HCT116 (cell line): ENCODE measurements at regions not wholly inside any gene's neighbourhood (a gene's known extent, or its start where the extent isn't known, plus 50 kb on each side); places are given as distances from the start of the nearest gene placed in this dataset.

Experiments
- ATAC-seq: fragments of 200-7000 bp; cut with Tn5 transposase; 2 replicates; pipeline ENCODE4 v1.9.1; 2020; ENCODE audit warnings: mild to moderate bottlenecking, moderate library complexity
- BruUV-seq: library from RNA; stranded (reverse); fragments of 400-500 nt; replicated peaks from 2 replicates; lab custom pipeline; 2021; lab: Mats Ljungman, UMichigan
- CTCF ChIA-PET: fragments of 300-600 bp; sonication (Branson Sonifier 250); formaldehyde crosslinking; loops from one replicate; lab custom pipeline; 2021; ENCODE audit warnings: antibody characterized with exemption; lab: Charles Lee
- POLR2A ChIA-PET: fragments of 300-600, 350-600 bp; sonication (Branson Sonifier 250); formaldehyde crosslinking; loops from one replicate; lab custom pipeline; 2021; ENCODE audit warnings: antibody characterized with exemption; lab: Charles Lee
- RAD21 ChIA-PET, 2 experiments: fragments of 300-600 bp; sonication (Branson Sonifier 250); formaldehyde crosslinking; loops; one replicate each; lab custom pipeline; 2023; ENCODE audit warnings: low total read pairs in 2 of 2; ENCODE audit not compliant: uncharacterized antibody in 2 of 2, unreplicated experiment in 2 of 2, low non-redundant PET in 1 of 2; lab: Charles Lee
- DNase-seq: peaks from one replicate; pipeline ENCODE4 v3.0.0-alpha.2; 2010; ENCODE audit warnings: low read depth, low spot score
- H2AFZ ChIP-seq: fragments of 200-600 bp; shearing (Covaris generic), sonication (generic); 2 replicates; pipeline ENCODE4 v1.6.1; 2017; ENCODE audit warnings: low read depth, mixed run types, mixed read lengths, antibody characterized with exemption, low read length; ENCODE audit not compliant: poor library complexity, severe bottlenecking
- H3K27ac ChIP-seq: 2 replicates; pipeline ENCODE4 v1.5.1; 2012; ENCODE audit warnings: low read depth, low read length
- H3K27me3 ChIP-seq: fragments of 200-600 bp; sonication (generic); 2 replicates; pipeline ENCODE4 v1.6.1; 2016; ENCODE audit warnings: mixed run types, low read length, mixed read lengths; ENCODE audit not compliant: insufficient read depth
- H3K36me3 ChIP-seq, 2 experiments: fragments of 200-500 bp in 1 of 2; fragments of 200-600 bp in 1 of 2; sonication (Bioruptor generic) in 1 of 2; sonication (generic) in 1 of 2; 2 replicates each; pipeline versions ENCODE4 v1.5.1 to v1.6.1; 2014 to 2016; ENCODE audit warnings: low read length in 2 of 2, inconsistent platforms in 1 of 2, mixed read lengths in 1 of 2, mixed run types in 1 of 2; ENCODE audit not compliant: insufficient read depth in 2 of 2, control insufficient read depth in 1 of 2
- H3K4me1 ChIP-seq, 2 experiments: fragments of 200-600 bp in 1 of 2; sonication (generic) in 1 of 2; 2 replicates each; pipeline versions ENCODE4 v1.5.1 to v1.6.1; 2012 to 2017; ENCODE audit warnings: low read length in 2 of 2, inconsistent platforms in 1 of 2, mild to moderate bottlenecking in 1 of 2, mixed read lengths in 1 of 2, mixed run types in 1 of 2, moderate library complexity in 1 of 2; ENCODE audit not compliant: insufficient read depth in 2 of 2, control insufficient read depth in 1 of 2
- H3K4me2 ChIP-seq: fragments of 200-600 bp; sonication (generic); 2 replicates; pipeline ENCODE4 v1.6.1; 2017; ENCODE audit warnings: mixed run types, low read length, mixed read lengths
- H3K4me3 ChIP-seq, 2 experiments: fragments of 200-600 bp in 1 of 2; sonication (generic) in 1 of 2; replicated peaks in 1 of 2; 2 replicates each; pipeline ENCODE4 v1.5.1; 2011 to 2016; ENCODE audit warnings: low read length in 2 of 2, control low read depth in 1 of 2, low read depth in 1 of 2, mild to moderate bottlenecking in 1 of 2, mixed read lengths in 1 of 2, mixed run types in 1 of 2
- H3K79me2 ChIP-seq: fragments of 200-600 bp; sonication (generic); 2 replicates; pipeline ENCODE4 v1.6.1; 2017; ENCODE audit warnings: mild to moderate bottlenecking, mixed run types, low read length, moderate library complexity, mixed read lengths; ENCODE audit not compliant: insufficient read depth
- H3K9ac ChIP-seq: fragments of 200-600 bp; sonication (generic); 2 replicates; pipeline ENCODE4 v1.6.1; 2016; ENCODE audit warnings: low read length, mixed read lengths
- H3K9me2 ChIP-seq: fragments of 200-600 bp; sonication (generic), shearing (Covaris generic); 2 replicates; pipeline ENCODE4 v1.6.1; 2017; ENCODE audit warnings: mixed run types, mild to moderate bottlenecking, moderate library complexity; ENCODE audit not compliant: insufficient read depth
- H3K9me3 ChIP-seq, 2 experiments: fragments of 200-500 bp in 1 of 2; fragments of 200-600 bp in 1 of 2; sonication (Bioruptor generic) in 1 of 2; sonication (generic) in 1 of 2; 2 replicates each; pipeline ENCODE4 v1.6.1; 2014 to 2017; ENCODE audit warnings: low read length in 2 of 2, mixed read lengths in 2 of 2, inconsistent platforms in 1 of 2, low read depth in 1 of 2, mild to moderate bottlenecking in 1 of 2, mixed run types in 1 of 2, moderate library complexity in 1 of 2; ENCODE audit not compliant: control insufficient read depth in 1 of 2, insufficient read depth in 1 of 2
- H4K20me1 ChIP-seq: fragments of 200-600 bp; sonication (generic), shearing (Covaris generic); 2 replicates; pipeline ENCODE4 v1.6.1; 2017; ENCODE audit warnings: mixed run types, mild to moderate bottlenecking, moderate library complexity; ENCODE audit not compliant: insufficient read depth
- ATF3 ChIP-seq: IDR thresholded peaks from 2 replicates; pipeline ENCODE4 v1.6.1; 2012
- CBX3 ChIP-seq: IDR thresholded peaks from 2 replicates; pipeline ENCODE4 v1.6.1; 2012; ENCODE audit warnings: low read depth
- CEBPB ChIP-seq: IDR thresholded peaks from 2 replicates; pipeline ENCODE4 v1.6.1; 2012; ENCODE audit warnings: low read depth
- ELF1 ChIP-seq: IDR thresholded peaks from 2 replicates; pipeline ENCODE4 v1.6.1; 2012; ENCODE audit warnings: low read depth, borderline replicate concordance
- EZH2 ChIP-seq: fragments of 200-600 bp; sonication (generic); IDR thresholded peaks from 2 replicates; pipeline ENCODE4 v1.6.1; 2017; ENCODE audit warnings: antibody characterized with exemption, mixed run types
- EZH2phosphoT487 ChIP-seq: fragments of 200-600 bp; IDR thresholded peaks from 2 replicates; pipeline ENCODE4 v1.6.1; 2018; ENCODE audit warnings: antibody characterized with exemption, borderline replicate concordance
- FOSL1 ChIP-seq: IDR thresholded peaks from 2 replicates; pipeline ENCODE4 v1.6.1; 2012; ENCODE audit warnings: low read depth
- POLR2A ChIP-seq: IDR thresholded peaks from 2 replicates; pipeline ENCODE4 v1.7.0; 2011; ENCODE audit warnings: borderline replicate concordance; ENCODE audit not compliant: insufficient read depth, insufficient read length; ENCODE audit errors: extremely low read depth
- POLR2AphosphoS5 ChIP-seq: IDR thresholded peaks from 2 replicates; pipeline ENCODE4 v1.6.1; 2011; ENCODE audit warnings: mild to moderate bottlenecking, low read depth, low read length, moderate library complexity
- RAD21 ChIP-seq: IDR thresholded peaks from 2 replicates; pipeline ENCODE4 v1.6.1; 2012; ENCODE audit warnings: low read depth, mild to moderate bottlenecking
- SIN3A ChIP-seq: IDR thresholded peaks from 2 replicates; pipeline ENCODE4 v1.6.1; 2012; ENCODE audit warnings: low read depth
- SP1 ChIP-seq: IDR thresholded peaks from 2 replicates; pipeline ENCODE4 v1.6.1; 2012; ENCODE audit warnings: low read depth
- SRF ChIP-seq: IDR thresholded peaks from 2 replicates; pipeline ENCODE4 v1.6.1; 2012; ENCODE audit warnings: low read depth
- YY1 ChIP-seq: IDR thresholded peaks from 2 replicates; pipeline ENCODE4 v1.6.1; 2011; ENCODE audit warnings: low read length, low read depth, moderate library complexity, mild to moderate bottlenecking; ENCODE audit not compliant: insufficient replicate concordance; ENCODE audit errors: extremely low read depth
- ZFX ChIP-seq: fragments of 450-650 bp; IDR thresholded peaks from 2 replicates; pipeline ENCODE4 v1.6.1; 2017
- intact Hi-C: fragments of 100-400 bp; cut with micrococcal nuclease; formaldehyde crosslinking; loops from 2 replicates; pipeline ENCODE4 v1.10.0; 2022
- TF ChIP-seq, protein P1 (sequence below): IDR thresholded peaks from 2 replicates; pipeline ENCODE4 v1.6.1; 2012
- TF ChIP-seq, protein P2 (sequence below): IDR thresholded peaks from 2 replicates; pipeline ENCODE4 v1.6.1; 2011; ENCODE audit warnings: mild to moderate bottlenecking, low read length, moderate library complexity; ENCODE audit not compliant: insufficient replicate concordance; ENCODE audit errors: extremely low read depth
- TF ChIP-seq, protein P3 (sequence below), 3 experiments: fragments of 200-600 bp in 1 of 3; sonication (generic) in 1 of 3; IDR thresholded peaks in 2 of 3; conservative IDR thresholded peaks in 1 of 3; 2 replicates each; pipeline ENCODE4 v1.5.1; 2012 to 2017; ENCODE audit warnings: low read depth in 2 of 3, low read length in 2 of 3, antibody characterized with exemption in 1 of 3, borderline replicate concordance in 1 of 3, control low read depth in 1 of 3, mild to moderate bottlenecking in 1 of 3, mixed read lengths in 1 of 3, mixed run types in 1 of 3, moderate library complexity in 1 of 3; ENCODE audit not compliant: insufficient read depth in 1 of 3

GRCh38 chr14:98269533-98269932, 1002.5 kb downstream of the BCL11B start:
- intact Hi-C loops, result no loop called here
- Histone ChIP-seq H3K9me2 (no peaks in the 10 kb centered on the region), H3K4me3 (no peak overlapping the region), H3K27me3 (no peaks in the 10 kb centered on the region), H3K79me2 (no peaks in the 10 kb centered on the region), H3K36me3 (no peaks in the 10 kb centered on the region), H2AFZ (no peak overlapping the region), H4K20me1 (no peaks in the 10 kb centered on the region), H3K9ac (no peak overlapping the region), H3K27ac (no peak overlapping the region), H3K4me1 (no peaks in the 10 kb centered on the region), H3K9me3 (peaks cover 0 to 7% of the 10 kb centered on the region in 2 experiments; a peak in 1 of 4 replicates)
- no TSS peak for BruUV-seq
- no peak for ATAC-seq
- ChIA-PET CTCF (no interaction called here), RAD21 (no interaction called here)
- no peak for DNase-seq
- TF ChIP-seq CBX3, result no peak
- TF ChIP-seq CEBPB, result no peak
- no peak for TF ChIP-seq ZFX
- TF ChIP-seq EZH2phosphoT487, result no peak
- TF ChIP-seq ATF3, result no peak
- no peak for TF ChIP-seq YY1
- TF ChIP-seq POLR2A, result no peak
- TF ChIP-seq, all 23 proteins: peak for 0
- no peak overlapping the region for H3K4me2 ChIP-seq
- POLR2A ChIA-PET, result no interaction called here

DNA sequence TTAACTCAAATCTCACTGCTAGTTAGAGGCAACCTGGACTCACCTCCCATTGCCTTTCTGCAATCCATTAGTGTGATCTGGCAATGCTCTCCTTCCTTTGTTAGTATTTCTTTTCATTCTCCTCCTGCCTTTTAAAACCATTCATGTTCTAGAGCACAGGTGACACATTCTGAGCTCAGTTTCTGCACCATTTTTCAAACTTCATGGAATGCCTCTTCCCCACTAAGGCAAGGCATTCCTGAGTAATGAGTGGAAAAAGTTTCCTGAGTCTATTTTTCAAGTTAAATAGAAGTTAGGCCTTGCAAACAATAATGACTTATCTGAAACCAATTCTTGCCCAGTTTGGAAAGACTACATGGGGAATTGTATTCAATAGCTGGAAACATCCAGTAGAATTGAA, 1001.8 kb downstream of the BCL11B start:
- Histone ChIP-seq H3K9me2 (no peaks in the 10 kb centered on the region), H3K9ac (no peak overlapping the region), H3K9me3 (peaks cover 0 to 7% of the 10 kb centered on the region in 2 experiments; a peak in 1 of 4 replicates), H4K20me1 (no peaks in the 10 kb centered on the region), H3K36me3 (no peaks in the 10 kb centered on the region), H3K4me2 (no peak overlapping the region), H3K27ac (no peak overlapping the region), H3K4me1 (no peaks in the 10 kb centered on the region), H3K27me3 (no peaks in the 10 kb centered on the region), H3K4me3 (no peak overlapping the region), H3K79me2 (no peaks in the 10 kb centered on the region), H2AFZ (no peak overlapping the region)
- no TSS peak for BruUV-seq
- ChIA-PET POLR2A (no interaction called here), CTCF (no interaction called here), RAD21 (no interaction called here)
- intact Hi-C loops, result no loop called here
- ATAC-seq (no peak), DNase-seq (no peak)
- TF ChIP-seq, protein P1, sequence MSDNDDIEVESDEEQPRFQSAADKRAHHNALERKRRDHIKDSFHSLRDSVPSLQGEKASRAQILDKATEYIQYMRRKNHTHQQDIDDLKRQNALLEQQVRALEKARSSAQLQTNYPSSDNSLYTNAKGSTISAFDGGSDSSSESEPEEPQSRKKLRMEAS, result no peak
- TF ChIP-seq SIN3A (no peak), POLR2AphosphoS5 (no peak), CBX3 (no peak), EZH2 (no peak), SRF (no peak), RAD21 (no peak), ZFX (no peak), FOSL1 (no peak), ELF1 (no peak), SP1 (no peak)
- TF ChIP-seq, protein P2, sequence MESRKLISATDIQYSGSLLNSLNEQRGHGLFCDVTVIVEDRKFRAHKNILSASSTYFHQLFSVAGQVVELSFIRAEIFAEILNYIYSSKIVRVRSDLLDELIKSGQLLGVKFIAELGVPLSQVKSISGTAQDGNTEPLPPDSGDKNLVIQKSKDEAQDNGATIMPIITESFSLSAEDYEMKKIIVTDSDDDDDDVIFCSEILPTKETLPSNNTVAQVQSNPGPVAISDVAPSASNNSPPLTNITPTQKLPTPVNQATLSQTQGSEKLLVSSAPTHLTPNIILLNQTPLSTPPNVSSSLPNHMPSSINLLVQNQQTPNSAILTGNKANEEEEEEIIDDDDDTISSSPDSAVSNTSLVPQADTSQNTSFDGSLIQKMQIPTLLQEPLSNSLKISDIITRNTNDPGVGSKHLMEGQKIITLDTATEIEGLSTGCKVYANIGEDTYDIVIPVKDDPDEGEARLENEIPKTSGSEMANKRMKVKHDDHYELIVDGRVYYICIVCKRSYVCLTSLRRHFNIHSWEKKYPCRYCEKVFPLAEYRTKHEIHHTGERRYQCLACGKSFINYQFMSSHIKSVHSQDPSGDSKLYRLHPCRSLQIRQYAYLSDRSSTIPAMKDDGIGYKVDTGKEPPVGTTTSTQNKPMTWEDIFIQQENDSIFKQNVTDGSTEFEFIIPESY, result no peak
- TF ChIP-seq, protein P3, sequence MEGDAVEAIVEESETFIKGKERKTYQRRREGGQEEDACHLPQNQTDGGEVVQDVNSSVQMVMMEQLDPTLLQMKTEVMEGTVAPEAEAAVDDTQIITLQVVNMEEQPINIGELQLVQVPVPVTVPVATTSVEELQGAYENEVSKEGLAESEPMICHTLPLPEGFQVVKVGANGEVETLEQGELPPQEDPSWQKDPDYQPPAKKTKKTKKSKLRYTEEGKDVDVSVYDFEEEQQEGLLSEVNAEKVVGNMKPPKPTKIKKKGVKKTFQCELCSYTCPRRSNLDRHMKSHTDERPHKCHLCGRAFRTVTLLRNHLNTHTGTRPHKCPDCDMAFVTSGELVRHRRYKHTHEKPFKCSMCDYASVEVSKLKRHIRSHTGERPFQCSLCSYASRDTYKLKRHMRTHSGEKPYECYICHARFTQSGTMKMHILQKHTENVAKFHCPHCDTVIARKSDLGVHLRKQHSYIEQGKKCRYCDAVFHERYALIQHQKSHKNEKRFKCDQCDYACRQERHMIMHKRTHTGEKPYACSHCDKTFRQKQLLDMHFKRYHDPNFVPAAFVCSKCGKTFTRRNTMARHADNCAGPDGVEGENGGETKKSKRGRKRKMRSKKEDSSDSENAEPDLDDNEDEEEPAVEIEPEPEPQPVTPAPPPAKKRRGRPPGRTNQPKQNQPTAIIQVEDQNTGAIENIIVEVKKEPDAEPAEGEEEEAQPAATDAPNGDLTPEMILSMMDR (IDR thresholded peaks at IDR 0.05 in 2 of 3, conservative IDR thresholded peaks at IDR 0.05 in 1 of 3; ENCODE audit: borderline replicate concordance in 1 of 3, insufficient read depth in 1 of 3, low read depth in 2 of 3, low read length in 2 of 3), result no peak
